A673 (cell line): ENCODE measurements at regions not wholly inside any gene's neighbourhood (a gene's known extent, or its start where the extent isn't known, plus 50 kb on each side); places are given as distances from the start of the nearest gene placed in this dataset.
"Not testable (repeated sequence)": the region's sequence is repeated elsewhere in the genome, so short reads cannot be mapped to it uniquely, and the experiment has no call there.

Experiments used
- CTCF ChIP-seq: fragments of 300-800, 200-600 bp; sonication (generic); conservative IDR thresholded peaks from 2 replicates; pipeline ENCODE4 v1.5.1; 2017; ENCODE audit warnings: low read depth, mild to moderate bottlenecking, antibody characterized with exemption, low read length, moderate library complexity, mixed read lengths
- EZH2 ChIP-seq: fragments of 200-600 bp; sonication (generic); IDR thresholded peaks from 2 replicates; pipeline ENCODE4 v1.6.1; 2017; ENCODE audit warnings: borderline replicate concordance, low read depth, mild to moderate bottlenecking, mixed read lengths, antibody characterized with exemption, low read length; ENCODE audit not compliant: poor library complexity, severe bottlenecking

- TF ChIP-seq CTCF, EZH2: not testable (repeated sequence)
These were observed 195.2 kb upstream of the PIEZO2 start for GRCh38 chr18:11344576-11344975.
